Psoas muscle (tissue), 7 donors: ENCODE measurements at regions not wholly inside any gene's neighbourhood (a gene's known extent, or its start where the extent isn't known, plus 50 kb on each side); places are given as distances from the start of the nearest gene placed in this dataset.

Source experiments
- ATAC-seq, 4 donors: fragments of 200-7000 bp; cut with Tn5 transposase; one replicate each; pipeline ENCODE4 v1.9.1; 2020; ENCODE audit warnings: moderate library complexity in 3 of 4, mild to moderate bottlenecking in 2 of 4
- DNase-seq, 2 donors: peaks; one replicate each; pipeline ENCODE4 v3.0.0-alpha.2; 2020
- H3K27ac ChIP-seq: fragments of 200-600 bp; one replicate; pipeline ENCODE4 v1.8.0; 2022
- H3K27me3 ChIP-seq, 3 donors: fragments of 200-600 bp in 1 of 3; one replicate each; pipeline versions ENCODE4 v1.6.1 to v1.8.0; 2013 to 2022; ENCODE audit warnings: low read length in 2 of 3, mild to moderate bottlenecking in 2 of 3, moderate library complexity in 1 of 3; ENCODE audit not compliant: insufficient read depth in 3 of 3
- H3K36me3 ChIP-seq, 2 donors: fragments of 200-600 bp in 1 of 2; one replicate each; pipeline versions ENCODE4 v1.6.1 to v1.8.0; 2013 to 2022; ENCODE audit warnings: low read depth in 1 of 2, mild to moderate bottlenecking in 1 of 2, moderate library complexity in 1 of 2; ENCODE audit not compliant: insufficient read depth in 1 of 2
- H3K4me1 ChIP-seq: fragments of 200-600 bp; one replicate; pipeline ENCODE4 v1.8.0; 2022
- H3K4me3 ChIP-seq: fragments of 200-600 bp; one replicate; pipeline ENCODE4 v1.8.0; 2022; ENCODE audit warnings: mild to moderate bottlenecking
- H3K9me3 ChIP-seq: fragments of 200-600 bp; one replicate; pipeline ENCODE4 v1.8.0; 2022
- WGBS, 3 donors: extraction: QIAGEN DNeasy Blood & Tissue Kit; methylation state at CpG; one replicate each; pipeline versions ENCODE4 v1.1.6 to v1.1.7; 2013; 5-methylcytosine and 5-hydroxymethylcytosine counted together
- intact Hi-C, 2 donors: fragments of 100-400 bp; cut with DNase I; formaldehyde crosslinking; loops; one replicate each; pipeline versions ENCODE4 v1.11.0 to v1.14.2; 2022
- TF ChIP-seq, protein P1 (sequence below): fragments of 200-600 bp; IDR thresholded peaks from one replicate; pipeline ENCODE4 v1.8.0; 2022; ENCODE audit warnings: antibody characterized with exemption
- donor health status: healthy with polysubstance abuse.
- donor health status: DM: no; HTN: no; CAD: no; lungs with moderate emphysema.
- donor health status: Bipolar disorder and iron deficiency.
- donor health status: healthy.
- donor health status: DM: yes; HTN: yes; CAD: no.
- donor health status: DM: no; HTN: no; CAD: no.
- donor health status: DM: yes; HTN: yes; CAD: no.

DNA sequence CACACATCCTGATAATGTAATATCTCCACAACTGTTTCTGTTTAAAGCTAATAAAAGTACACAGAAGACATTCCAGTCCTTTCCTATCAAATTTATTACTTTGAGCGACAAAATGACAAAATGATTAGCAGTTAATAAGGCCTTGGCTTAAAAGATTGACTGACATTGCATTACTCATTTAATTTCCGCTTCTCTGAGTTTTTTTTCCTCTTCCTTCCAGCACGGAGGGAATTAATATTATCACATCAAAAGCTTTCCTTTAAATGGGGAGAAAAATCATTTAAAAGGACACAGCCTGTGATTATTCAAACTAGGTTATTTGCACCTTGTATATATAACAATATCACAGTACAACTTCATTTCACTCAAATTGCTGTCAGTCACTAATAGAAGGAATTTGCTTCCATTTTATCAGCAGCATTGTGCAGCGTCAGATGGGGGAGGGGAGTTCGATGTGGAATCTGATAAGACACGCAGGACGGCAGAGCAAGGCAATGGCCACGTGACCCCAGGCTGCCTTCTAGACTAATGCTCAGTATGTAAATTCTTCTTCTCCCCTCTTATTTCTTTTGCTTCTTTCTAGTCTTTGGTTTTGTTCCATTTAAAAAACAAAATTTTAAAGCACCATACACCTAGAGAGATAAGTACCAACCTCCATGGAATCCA lies 400.5 kb downstream of the IRX1 start:
- no peak overlapping the region for H3K27ac ChIP-seq
- intact Hi-C loops: no loop called here
- no peaks in the 10 kb centered on the region for H3K27me3 ChIP-seq
- H3K36me3 ChIP-seq: no peaks in the 10 kb centered on the region
- no peaks in the 10 kb centered on the region for H3K9me3 ChIP-seq
- 45 to 54% (median 51%) methylated on average over 8 of the region's 8 CpGs for WGBS, 3 donors
- no peak overlapping the region for H3K4me3 ChIP-seq
- TF ChIP-seq, protein P1, sequence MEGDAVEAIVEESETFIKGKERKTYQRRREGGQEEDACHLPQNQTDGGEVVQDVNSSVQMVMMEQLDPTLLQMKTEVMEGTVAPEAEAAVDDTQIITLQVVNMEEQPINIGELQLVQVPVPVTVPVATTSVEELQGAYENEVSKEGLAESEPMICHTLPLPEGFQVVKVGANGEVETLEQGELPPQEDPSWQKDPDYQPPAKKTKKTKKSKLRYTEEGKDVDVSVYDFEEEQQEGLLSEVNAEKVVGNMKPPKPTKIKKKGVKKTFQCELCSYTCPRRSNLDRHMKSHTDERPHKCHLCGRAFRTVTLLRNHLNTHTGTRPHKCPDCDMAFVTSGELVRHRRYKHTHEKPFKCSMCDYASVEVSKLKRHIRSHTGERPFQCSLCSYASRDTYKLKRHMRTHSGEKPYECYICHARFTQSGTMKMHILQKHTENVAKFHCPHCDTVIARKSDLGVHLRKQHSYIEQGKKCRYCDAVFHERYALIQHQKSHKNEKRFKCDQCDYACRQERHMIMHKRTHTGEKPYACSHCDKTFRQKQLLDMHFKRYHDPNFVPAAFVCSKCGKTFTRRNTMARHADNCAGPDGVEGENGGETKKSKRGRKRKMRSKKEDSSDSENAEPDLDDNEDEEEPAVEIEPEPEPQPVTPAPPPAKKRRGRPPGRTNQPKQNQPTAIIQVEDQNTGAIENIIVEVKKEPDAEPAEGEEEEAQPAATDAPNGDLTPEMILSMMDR: no peak
- no peaks in the 10 kb centered on the region for H3K4me1 ChIP-seq
- ATAC-seq: no peak
- no peak for DNase-seq

DNA sequence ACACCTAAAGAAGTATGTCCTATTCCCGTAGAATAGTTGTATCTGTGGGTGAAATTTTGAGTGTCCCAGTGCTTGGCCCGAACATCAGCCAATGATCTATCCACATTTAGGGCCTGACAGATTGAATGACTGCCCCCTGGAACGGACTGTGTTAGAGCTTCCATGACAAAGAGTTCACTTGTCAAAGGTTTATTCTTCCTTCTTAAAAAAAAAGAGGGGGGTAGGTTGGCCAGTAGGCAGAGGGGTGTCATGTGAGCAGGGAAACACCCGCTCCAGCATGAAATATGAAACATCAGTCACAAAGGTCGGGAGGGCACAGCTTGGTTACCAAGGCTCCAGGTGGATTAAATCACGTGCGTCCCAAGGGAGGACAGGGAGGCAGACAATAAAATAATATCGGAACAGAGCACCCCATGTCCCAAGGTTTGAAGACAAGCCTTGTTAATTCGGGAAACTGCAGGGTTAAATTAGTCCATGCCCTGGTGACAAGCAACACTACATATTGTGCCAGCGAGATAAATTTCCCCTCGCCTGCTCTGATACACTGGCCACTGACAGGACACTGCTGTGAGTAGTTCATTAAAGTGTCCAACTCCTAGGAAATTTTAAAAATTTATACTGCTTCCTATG lies 401.2 kb downstream of the IRX1 start:
- Histone ChIP-seq H3K4me1 (no peaks in the 10 kb centered on the region), H3K36me3 (no peaks in the 10 kb centered on the region), H3K27me3 (no peaks in the 10 kb centered on the region), H3K9me3 (no peaks in the 10 kb centered on the region), H3K27ac (no peak overlapping the region), H3K4me3 (no peak overlapping the region)
- ATAC-seq (no peak), DNase-seq (no peak)
- intact Hi-C loops: no loop called here
- TF ChIP-seq, protein P1: no peak
- 24 to 29% (median 25%) methylated on average over 11 of the region's 11 CpGs for WGBS, 3 donors

DNA sequence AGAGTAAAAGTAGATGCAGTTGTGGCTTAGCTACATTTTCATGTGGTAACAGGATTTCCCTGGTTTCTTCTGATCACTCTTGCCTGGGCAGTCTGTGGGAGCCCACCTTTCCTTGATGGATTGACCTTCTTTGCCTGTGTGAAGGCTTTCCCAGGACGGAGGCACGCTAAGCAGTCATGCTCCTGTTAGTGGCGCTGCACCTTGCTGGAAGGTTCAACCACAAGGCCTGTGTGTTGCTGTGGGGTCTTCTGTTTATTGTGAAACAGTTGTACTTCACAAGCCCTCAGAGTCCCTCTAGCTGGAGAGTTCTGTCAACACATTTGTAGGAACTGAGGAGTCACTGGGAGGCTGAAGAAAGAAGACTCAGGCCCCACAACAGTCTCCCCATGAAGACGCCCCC lies 402.0 kb downstream of the IRX1 start:
- Histone ChIP-seq H3K27me3 (no peaks in the 10 kb centered on the region), H3K27ac (no peak overlapping the region), H3K36me3 (no peaks in the 10 kb centered on the region), H3K4me3 (no peak overlapping the region), H3K9me3 (no peaks in the 10 kb centered on the region), H3K4me1 (no peaks in the 10 kb centered on the region)
- WGBS, 3 donors: 97 to 100% (median 99%) methylated on average over 4 of the region's 4 CpGs
- ATAC-seq (no peak), DNase-seq (no peak)
- TF ChIP-seq, protein P1: no peak
- intact Hi-C loops: no loop called here

DNA sequence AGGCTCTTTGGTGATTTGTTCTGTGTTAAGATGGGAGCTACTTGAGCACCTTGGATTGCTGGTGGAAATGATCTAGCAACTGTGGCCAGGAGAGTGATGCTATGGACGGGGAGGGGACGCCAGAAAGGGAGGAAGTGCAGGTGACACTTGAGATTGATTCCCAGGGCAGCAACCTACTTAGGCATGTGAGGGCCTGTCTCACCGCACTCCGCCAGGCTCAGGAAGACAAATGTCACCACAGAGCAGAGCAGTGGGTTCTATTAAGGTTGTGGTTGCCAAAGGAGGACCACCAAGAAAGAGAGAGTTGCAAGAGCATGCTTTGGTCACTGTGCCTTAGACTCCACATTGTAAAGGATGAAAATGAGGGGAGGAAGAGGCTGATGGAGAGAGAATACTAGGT lies 404.3 kb downstream of the IRX1 start:
- H3K4me1 ChIP-seq: no peaks in the 10 kb centered on the region
- no peak overlapping the region for H3K4me3 ChIP-seq
- TF ChIP-seq, protein P1: no peak
- no peaks in the 10 kb centered on the region for H3K36me3 ChIP-seq
- no peaks in the 10 kb centered on the region for H3K9me3 ChIP-seq
- ATAC-seq (no peak), DNase-seq (no peak)
- intact Hi-C loops: no loop called here
- 73 to 86% (median 82%) methylated on average over 4 of the region's 4 CpGs for WGBS, 3 donors
- H3K27me3 ChIP-seq: no peaks in the 10 kb centered on the region
- no peak overlapping the region for H3K27ac ChIP-seq

DNA sequence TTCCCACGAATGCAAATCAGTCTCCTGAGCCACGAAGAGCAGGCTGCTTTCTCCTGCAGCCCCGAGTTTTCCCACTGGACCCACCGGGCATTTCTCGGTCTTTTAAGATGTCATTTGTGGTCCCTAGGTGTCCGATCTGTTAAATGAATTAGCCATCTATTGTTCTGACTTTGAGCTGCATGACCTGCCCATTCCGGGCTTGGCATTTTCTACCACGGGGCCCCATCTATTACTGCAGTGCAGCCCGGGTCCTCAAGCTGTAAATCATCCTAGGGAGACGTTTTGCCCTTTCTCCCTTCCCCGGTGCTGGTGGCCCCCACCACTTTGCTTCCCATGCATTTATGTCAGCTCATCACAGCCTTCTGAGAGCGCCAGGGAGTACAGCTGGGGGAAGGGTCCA lies 405.4 kb downstream of the IRX1 start:
- H3K4me1 ChIP-seq: no peaks in the 10 kb centered on the region

More for the DNA sequence above, 405.4 kb downstream of the IRX1 start:
- no peaks in the 10 kb centered on the region for H3K36me3 ChIP-seq
- TF ChIP-seq, protein P1: no peak
- DNase-seq (no peak), ATAC-seq (no peak)
- no peaks in the 10 kb centered on the region for H3K27me3 ChIP-seq
- H3K27ac ChIP-seq: no peak overlapping the region
- H3K9me3 ChIP-seq: no peaks in the 10 kb centered on the region
- H3K4me3 ChIP-seq: no peak overlapping the region
- intact Hi-C loops: no loop called here
- 39 to 45% (median 40%) methylated on average over 12 of the region's 12 CpGs for WGBS, 3 donors
